ENCODE measurements at regions not wholly inside any gene's neighbourhood (a gene's known extent, or its start where the extent isn't known, plus 50 kb on each side); places are given as distances from the start of the nearest gene placed in this dataset.
"Not testable (repeated sequence)": the region's sequence is repeated elsewhere in the genome, so short reads cannot be mapped to it uniquely, and the experiment has no call there.

GRCh38 chr10:120108916-120109315 lies 216.4 kb downstream of the SEC23IP start:
- Histone ChIP-seq H3K4me1 (ENCODE audit: insufficient read depth) (no peaks in the 10 kb centered on the region), H3K27me3 (no peaks in the 10 kb centered on the region), H3K9me3 (ENCODE audit: low read depth) (no peaks in the 10 kb centered on the region), H3K9me2 (replicated peaks; ENCODE audit: insufficient read depth) (no peaks in the 10 kb centered on the region), H3K79me2 (no peaks in the 10 kb centered on the region), H3K4me2 (no peak overlapping the region), H2AFZ (no peak overlapping the region), H4K20me1 (ENCODE audit: insufficient read depth, poor library complexity, severe bottlenecking) (no peaks in the 10 kb centered on the region), H3K4me3 (no peak overlapping the region), H3K27ac (no peak overlapping the region), H3K36me3 (replicated peaks; ENCODE audit: insufficient read depth, low read depth) (no peaks in the 10 kb centered on the region)
- no peak for DNase-seq (ENCODE audit: low spot score)
- TF ChIP-seq CTCF (IDR thresholded peaks at IDR 0.05; ENCODE audit: poor library complexity) = no peak
- TF ChIP-seq EZH2phosphoT487 (IDR thresholded peaks at IDR 0.05; ENCODE audit: low read depth, severe bottlenecking, unreplicated experiment) = no peak
- no peak for TF ChIP-seq EZH2 (IDR thresholded peaks at IDR 0.05; ENCODE audit: borderline replicate concordance)
- WGBS (ENCODE audit: low lambda C conversion rate, missing lambda C conversion rate) = 73% methylated on average over 3 of the region's 3 CpGs

- WGBS (ENCODE audit: low lambda C conversion rate, missing lambda C conversion rate) = 98% methylated on average over 4 of the region's 4 CpGs
- H3K4me2 ChIP-seq; DNase-seq (ENCODE audit: low spot score); H3K27ac ChIP-seq; H3K4me3 ChIP-seq; H3K79me2 ChIP-seq; H3K27me3 ChIP-seq; H4K20me1 ChIP-seq (ENCODE audit: insufficient read depth, poor library complexity, severe bottlenecking); H3K4me1 ChIP-seq (ENCODE audit: insufficient read depth); H3K9me2 ChIP-seq (replicated peaks; ENCODE audit: insufficient read depth); H3K36me3 ChIP-seq (replicated peaks; ENCODE audit: insufficient read depth, low read depth); H3K9me3 ChIP-seq (ENCODE audit: low read depth); H2AFZ ChIP-seq: not testable (repeated sequence)
These were observed 217.2 kb downstream of the SEC23IP start for GRCh38 chr10:120109725-120110124.

GRCh38 chr10:120110196-120110595 lies 217.7 kb downstream of the SEC23IP start:
- no peak overlapping the region for H3K4me3 ChIP-seq
- no peaks in the 10 kb centered on the region for H3K4me1 ChIP-seq (ENCODE audit: insufficient read depth)
- no peaks in the 10 kb centered on the region for H3K36me3 ChIP-seq (replicated peaks; ENCODE audit: insufficient read depth, low read depth)
- H3K9me3 ChIP-seq (ENCODE audit: low read depth) = no peaks in the 10 kb centered on the region
- DNase-seq (ENCODE audit: low spot score) = no peak
- no peaks in the 10 kb centered on the region for H4K20me1 ChIP-seq (ENCODE audit: insufficient read depth, poor library complexity, severe bottlenecking)
- H3K79me2 ChIP-seq = no peaks in the 10 kb centered on the region
- no peak overlapping the region for H3K4me2 ChIP-seq
- H3K27me3 ChIP-seq = no peaks in the 10 kb centered on the region
- H3K9me2 ChIP-seq (replicated peaks; ENCODE audit: insufficient read depth) = no peaks in the 10 kb centered on the region
- no peak overlapping the region for H3K27ac ChIP-seq
- no peak for TF ChIP-seq EZH2phosphoT487 (IDR thresholded peaks at IDR 0.05; ENCODE audit: low read depth, severe bottlenecking, unreplicated experiment)
- no peak for TF ChIP-seq CTCF (IDR thresholded peaks at IDR 0.05; ENCODE audit: poor library complexity)
- no peak for TF ChIP-seq EZH2 (IDR thresholded peaks at IDR 0.05; ENCODE audit: borderline replicate concordance)
- WGBS (ENCODE audit: low lambda C conversion rate, missing lambda C conversion rate) = 65% methylated on average over 1 of the region's 1 CpG
- H2AFZ ChIP-seq = no peak overlapping the region

- no peaks in the 10 kb centered on the region for H3K4me1 ChIP-seq (ENCODE audit: insufficient read depth)
- H3K9me2 ChIP-seq (replicated peaks; ENCODE audit: insufficient read depth) = no peaks in the 10 kb centered on the region
- no peaks in the 10 kb centered on the region for H4K20me1 ChIP-seq (ENCODE audit: insufficient read depth, poor library complexity, severe bottlenecking)
- no peaks in the 10 kb centered on the region for H3K79me2 ChIP-seq
- H3K4me3 ChIP-seq = no peak overlapping the region
- no peaks in the 10 kb centered on the region for H3K36me3 ChIP-seq (replicated peaks; ENCODE audit: insufficient read depth, low read depth)
- DNase-seq (ENCODE audit: low spot score) = no peak
- no peaks in the 10 kb centered on the region for H3K27me3 ChIP-seq
- H3K4me2 ChIP-seq = no peak overlapping the region
- 80% methylated on average over 3 of the region's 3 CpGs for WGBS (ENCODE audit: low lambda C conversion rate, missing lambda C conversion rate)
- H3K9me3 ChIP-seq (ENCODE audit: low read depth) = no peaks in the 10 kb centered on the region
- H3K27ac ChIP-seq = no peak overlapping the region
- H2AFZ ChIP-seq = no peak overlapping the region
- no peak for TF ChIP-seq CTCF (IDR thresholded peaks at IDR 0.05; ENCODE audit: poor library complexity)
- TF ChIP-seq EZH2phosphoT487 (IDR thresholded peaks at IDR 0.05; ENCODE audit: low read depth, severe bottlenecking, unreplicated experiment) = no peak
- no peak for TF ChIP-seq EZH2 (IDR thresholded peaks at IDR 0.05; ENCODE audit: borderline replicate concordance)
These were observed 219.1 kb downstream of the SEC23IP start for GRCh38 chr10:120111628-120112027.
